HG02852 (cell line): ENCODE measurements at regions not wholly inside any gene's neighbourhood (a gene's known extent, or its start where the extent isn't known, plus 50 kb on each side); places are given as distances from the start of the nearest gene placed in this dataset.

Experiments used
- ATAC-seq: cut with Tn5 transposase; IDR thresholded peaks from one replicate; pipeline ENCODE4 v1.9.1; 2021; ENCODE audit warnings: mild to moderate bottlenecking, moderate library complexity; ENCODE audit not compliant: unreplicated experiment

- ATAC-seq: peak; percentile 63
These were observed 242.1 kb upstream of the RND3 start for GRCh38 chr2:150729495-150729955.

- ATAC-seq: no peak
These were observed 230.8 kb upstream of the RND3 start for GRCh38 chr2:150718280-150718679.

GRCh38 chr2:150716186-150716585, 228.7 kb upstream of the RND3 start:
- ATAC-seq: no peak

GRCh38 chr2:150715501-150715900, 228.0 kb upstream of the RND3 start:
- no peak for ATAC-seq

- ATAC-seq: no peak
These were observed 223.4 kb upstream of the RND3 start for GRCh38 chr2:150710916-150711315.

- no peak for ATAC-seq
These were observed 222.6 kb upstream of the RND3 start for GRCh38 chr2:150710041-150710440.

- ATAC-seq: no peak
These were observed 219.1 kb upstream of the RND3 start for GRCh38 chr2:150706561-150706960.

GRCh38 chr2:150705767-150706166, 218.3 kb upstream of the RND3 start:
- ATAC-seq: peak; percentile 82

GRCh38 chr2:150705357-150705756, 217.9 kb upstream of the RND3 start:
- ATAC-seq: no peak

- ATAC-seq: no peak
These were observed 215.3 kb upstream of the RND3 start for GRCh38 chr2:150702791-150703190.

- ATAC-seq: no peak
These were observed 213.5 kb upstream of the RND3 start for GRCh38 chr2:150700666-150701580.

- ATAC-seq: no peak
These were observed 211.8 kb upstream of the RND3 start for GRCh38 chr2:150699218-150699617.

GRCh38 chr2:150698016-150698661, 210.7 kb upstream of the RND3 start:
- ATAC-seq: no peak

GRCh38 chr2:150697596-150697995, 210.1 kb upstream of the RND3 start:
- ATAC-seq: no peak

GRCh38 chr2:150695451-150696135, 208.1 kb upstream of the RND3 start:
- ATAC-seq: no peak

GRCh38 chr2:150693556-150693955, 206.1 kb upstream of the RND3 start:
- ATAC-seq: no peak

- ATAC-seq: no peak
These were observed 203.4 kb upstream of the RND3 start for GRCh38 chr2:150690870-150691269.

GRCh38 chr2:150690261-150690660, 202.8 kb upstream of the RND3 start:
- ATAC-seq: no peak

- ATAC-seq: peak; percentile 66
These were observed 202.1 kb upstream of the RND3 start for GRCh38 chr2:150689590-150689989.

GRCh38 chr2:150688016-150688415, 200.5 kb upstream of the RND3 start:
- ATAC-seq: no peak

GRCh38 chr2:150686391-150686790, 198.9 kb upstream of the RND3 start:
- ATAC-seq: no peak
